ENCODE measurements at regions not wholly inside any gene's neighbourhood (a gene's known extent, or its start where the extent isn't known, plus 50 kb on each side); places are given as distances from the start of the nearest gene placed in this dataset.

- Histone ChIP-seq H3K36me3 (ENCODE audit: control insufficient read depth in 2 of 2, extremely low read depth in 1 of 2, insufficient read depth in 2 of 2, low read length in 2 of 2) (no peaks in the 10 kb centered on the region), H3K27me3 (ENCODE audit: control insufficient read depth in 2 of 2, insufficient read depth in 2 of 2, low read length in 2 of 2) (no peaks in the 10 kb centered on the region), H3K4me2 (ENCODE audit: insufficient read depth, low read length) (no peak overlapping the region), H3K9me1 (replicated peaks; ENCODE audit: control insufficient read depth, extremely low read depth, insufficient read depth, low read length) (no peaks in the 10 kb centered on the region), H2AFZ (ENCODE audit: low read depth, low read length) (no peak overlapping the region), H4K20me1 (replicated peaks; ENCODE audit: control insufficient read depth, extremely low read depth, insufficient read depth, low read length) (no peaks in the 10 kb centered on the region), H3K4me3 (replicated peaks in 1 of 3; ENCODE audit: insufficient read depth in 1 of 3, low read depth in 1 of 3, low read length in 3 of 3) (no peak overlapping the region), H3K79me2 (ENCODE audit: control insufficient read depth, insufficient read depth, low read length) (no peaks in the 10 kb centered on the region), H3K9me3 (replicated peaks; ENCODE audit: control insufficient read depth, insufficient read depth, low read length) (no peaks in the 10 kb centered on the region), H3K27ac (ENCODE audit: insufficient read depth, low read depth, low read length) (no peak overlapping the region), H3K4me1 (ENCODE audit: control insufficient read depth, extremely low read depth, insufficient read depth, low read length) (no peaks in the 10 kb centered on the region), H3K9ac (replicated peaks; ENCODE audit: extremely low read depth, insufficient read depth, low read length) (no peak overlapping the region)
- CTCF ChIA-PET, result interaction anchor here (1.7 kb wide), 1 partner anchor 989 kb away, joined by 4 read pairs; no protein-coding TSS in a partner anchor
- POLR2A ChIA-PET, result no interaction called here
- TF ChIP-seq, protein P1, sequence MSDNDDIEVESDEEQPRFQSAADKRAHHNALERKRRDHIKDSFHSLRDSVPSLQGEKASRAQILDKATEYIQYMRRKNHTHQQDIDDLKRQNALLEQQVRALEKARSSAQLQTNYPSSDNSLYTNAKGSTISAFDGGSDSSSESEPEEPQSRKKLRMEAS (IDR thresholded peaks at IDR 0.05; ENCODE audit: insufficient read depth, insufficient read length), result no peak
- TF ChIP-seq FOS (IDR thresholded peaks at IDR 0.05; ENCODE audit: borderline replicate concordance, insufficient read depth, low read length) (no peak), JUN (IDR thresholded peaks at IDR 0.05; ENCODE audit: borderline replicate concordance, insufficient read depth, insufficient read length, low read depth) (no peak), POLR2AphosphoS5 (IDR thresholded peaks at IDR 0.05; ENCODE audit: insufficient read depth, low read depth, low read length) (no peak), GATA2 (IDR thresholded peaks at IDR 0.05; ENCODE audit: insufficient read depth, insufficient read length, low read depth, low read length) (no peak), POLR2A (IDR thresholded peaks at IDR 0.05; ENCODE audit: low read depth, low read length) (no peak), EZH2 (IDR thresholded peaks at IDR 0.05; ENCODE audit: borderline replicate concordance, low read depth, low read length, severe bottlenecking) (no peak), MYC (IDR thresholded peaks at IDR 0.05; ENCODE audit: low read depth, low read length) (no peak)
- TF ChIP-seq, protein P2, sequence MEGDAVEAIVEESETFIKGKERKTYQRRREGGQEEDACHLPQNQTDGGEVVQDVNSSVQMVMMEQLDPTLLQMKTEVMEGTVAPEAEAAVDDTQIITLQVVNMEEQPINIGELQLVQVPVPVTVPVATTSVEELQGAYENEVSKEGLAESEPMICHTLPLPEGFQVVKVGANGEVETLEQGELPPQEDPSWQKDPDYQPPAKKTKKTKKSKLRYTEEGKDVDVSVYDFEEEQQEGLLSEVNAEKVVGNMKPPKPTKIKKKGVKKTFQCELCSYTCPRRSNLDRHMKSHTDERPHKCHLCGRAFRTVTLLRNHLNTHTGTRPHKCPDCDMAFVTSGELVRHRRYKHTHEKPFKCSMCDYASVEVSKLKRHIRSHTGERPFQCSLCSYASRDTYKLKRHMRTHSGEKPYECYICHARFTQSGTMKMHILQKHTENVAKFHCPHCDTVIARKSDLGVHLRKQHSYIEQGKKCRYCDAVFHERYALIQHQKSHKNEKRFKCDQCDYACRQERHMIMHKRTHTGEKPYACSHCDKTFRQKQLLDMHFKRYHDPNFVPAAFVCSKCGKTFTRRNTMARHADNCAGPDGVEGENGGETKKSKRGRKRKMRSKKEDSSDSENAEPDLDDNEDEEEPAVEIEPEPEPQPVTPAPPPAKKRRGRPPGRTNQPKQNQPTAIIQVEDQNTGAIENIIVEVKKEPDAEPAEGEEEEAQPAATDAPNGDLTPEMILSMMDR (IDR thresholded peaks at IDR 0.05; ENCODE audit: extremely low read depth in 1 of 2, insufficient read depth in 1 of 2, low read depth in 1 of 2, low read length in 2 of 2), result no peak
- DNase-seq (ENCODE audit: low read depth, low spot score) (no peak), FAIRE-seq (no peak)
- no TSS peak for BruUV-seq (replicated peaks)
- dilution Hi-C loops (cut with MboI; ENCODE audit: extremely low pct_ligation_motif_present, low sequenced_read_pairs) (no loop called here), intact Hi-C loops (cut with micrococcal nuclease) (loop anchor here (5.0 kb wide), 1 partner anchor 853 kb away; the partner anchor contains the start of gene RAP2B)
These were observed 105.9 kb upstream of the ARHGEF26 start for GRCh38 chr3:154015307-154015706.
